Neural crest cell (in vitro differentiated cells): ENCODE measurements at regions not wholly inside any gene's neighbourhood (a gene's known extent, or its start where the extent isn't known, plus 50 kb on each side); places are given as distances from the start of the nearest gene placed in this dataset.

Source experiments
- DNase-seq: peaks from one replicate; pipeline ENCODE4 v3.0.0; 2021; ENCODE audit warnings: low read depth, mixed read lengths, low spot score
- H3K27ac Mint-ChIP-seq: one replicate; pipeline ENCODE4 v1.8.0; 2021; ENCODE audit warnings: mild to moderate bottlenecking, mixed read lengths; ENCODE audit not compliant: unreplicated experiment
- H3K27me3 Mint-ChIP-seq: 2 replicates; pipeline ENCODE4 v1.8.0; 2021; ENCODE audit warnings: low read depth, mild to moderate bottlenecking, mixed read lengths
- H3K36me3 Mint-ChIP-seq: 2 replicates; pipeline ENCODE4 v1.8.0; 2021; ENCODE audit warnings: low read depth, mild to moderate bottlenecking, mixed read lengths
- H3K4me1 Mint-ChIP-seq: 2 replicates; pipeline ENCODE4 v1.8.0; 2021; ENCODE audit warnings: mixed read lengths
- H3K4me3 Mint-ChIP-seq: one replicate; pipeline ENCODE4 v1.8.0; 2021; ENCODE audit warnings: mild to moderate bottlenecking, mixed read lengths
- H3K9me3 Mint-ChIP-seq: 2 replicates; pipeline ENCODE4 v1.8.0; 2021; ENCODE audit warnings: mixed read lengths
- TF ChIP-seq, protein P1 (sequence below): fragments of 200-600 bp; sonication (generic); conservative IDR thresholded peaks from 2 replicates; pipeline ENCODE4 v1.5.0; 2021; ENCODE audit warnings: antibody characterized with exemption, mild to moderate bottlenecking

DNA sequence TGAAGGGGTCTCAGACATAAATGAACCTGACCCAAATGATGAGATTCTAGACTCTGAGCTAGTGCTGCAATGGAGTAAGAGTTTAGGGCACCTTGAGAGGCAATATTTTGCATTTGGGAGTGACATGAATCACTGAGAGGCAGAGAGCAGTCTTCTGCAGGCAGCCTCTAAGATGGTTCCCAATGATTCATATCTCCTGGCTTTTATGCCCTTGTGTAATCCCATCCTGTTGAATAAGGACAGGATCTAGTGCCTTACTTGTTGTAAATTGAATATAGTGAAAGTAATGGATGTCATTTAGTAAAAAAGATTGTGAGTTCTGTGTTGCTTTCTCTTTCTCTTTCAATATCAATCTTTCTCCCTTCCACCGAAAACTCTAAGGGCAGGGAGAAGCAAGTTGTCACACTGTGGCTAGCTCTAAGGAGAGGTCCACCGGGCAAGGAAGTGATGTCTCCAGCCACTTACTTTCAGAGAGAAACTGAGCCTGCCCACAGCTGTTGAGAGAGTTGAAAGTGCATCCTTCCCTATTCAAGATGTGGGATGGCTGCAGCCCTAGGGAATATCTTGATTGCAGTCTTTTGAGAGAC lies 144.7 kb downstream of the TRIB2 start:
- DNase-seq, result no peak
- Mint-ChIP-seq H3K9me3 (peaks cover 26% of the 10 kb centered on the region), H3K27me3 (no peaks in the 10 kb centered on the region), H3K27ac (no peak overlapping the region), H3K4me3 (no peak overlapping the region), H3K36me3 (peaks cover 23% of the 10 kb centered on the region), H3K4me1 (no peaks in the 10 kb centered on the region)
- TF ChIP-seq, protein P1, sequence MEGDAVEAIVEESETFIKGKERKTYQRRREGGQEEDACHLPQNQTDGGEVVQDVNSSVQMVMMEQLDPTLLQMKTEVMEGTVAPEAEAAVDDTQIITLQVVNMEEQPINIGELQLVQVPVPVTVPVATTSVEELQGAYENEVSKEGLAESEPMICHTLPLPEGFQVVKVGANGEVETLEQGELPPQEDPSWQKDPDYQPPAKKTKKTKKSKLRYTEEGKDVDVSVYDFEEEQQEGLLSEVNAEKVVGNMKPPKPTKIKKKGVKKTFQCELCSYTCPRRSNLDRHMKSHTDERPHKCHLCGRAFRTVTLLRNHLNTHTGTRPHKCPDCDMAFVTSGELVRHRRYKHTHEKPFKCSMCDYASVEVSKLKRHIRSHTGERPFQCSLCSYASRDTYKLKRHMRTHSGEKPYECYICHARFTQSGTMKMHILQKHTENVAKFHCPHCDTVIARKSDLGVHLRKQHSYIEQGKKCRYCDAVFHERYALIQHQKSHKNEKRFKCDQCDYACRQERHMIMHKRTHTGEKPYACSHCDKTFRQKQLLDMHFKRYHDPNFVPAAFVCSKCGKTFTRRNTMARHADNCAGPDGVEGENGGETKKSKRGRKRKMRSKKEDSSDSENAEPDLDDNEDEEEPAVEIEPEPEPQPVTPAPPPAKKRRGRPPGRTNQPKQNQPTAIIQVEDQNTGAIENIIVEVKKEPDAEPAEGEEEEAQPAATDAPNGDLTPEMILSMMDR, result no peak

DNA sequence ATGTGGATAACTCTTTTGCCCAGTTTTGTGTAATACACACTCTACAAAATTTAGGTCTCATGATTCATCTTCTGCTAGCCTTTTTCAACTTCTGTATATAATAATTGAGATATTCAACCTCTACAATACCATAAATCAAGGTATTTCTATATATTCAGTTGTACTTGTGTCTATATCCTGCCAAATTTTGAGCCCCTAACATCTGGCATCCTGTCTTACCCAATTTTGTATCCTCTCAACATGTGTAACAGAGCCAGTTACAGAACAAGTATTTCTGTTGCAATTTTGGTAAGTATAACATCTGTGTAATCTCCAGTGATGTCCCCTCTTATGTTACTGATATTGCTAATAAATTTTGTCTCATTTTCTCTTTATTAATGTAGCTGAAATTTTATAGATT lies 145.8 kb downstream of the TRIB2 start:
- DNase-seq, result no peak
- H3K9me3 Mint-ChIP-seq, result peaks cover 26% of the 10 kb centered on the region
- H3K4me1 Mint-ChIP-seq, result no peaks in the 10 kb centered on the region

DNA sequence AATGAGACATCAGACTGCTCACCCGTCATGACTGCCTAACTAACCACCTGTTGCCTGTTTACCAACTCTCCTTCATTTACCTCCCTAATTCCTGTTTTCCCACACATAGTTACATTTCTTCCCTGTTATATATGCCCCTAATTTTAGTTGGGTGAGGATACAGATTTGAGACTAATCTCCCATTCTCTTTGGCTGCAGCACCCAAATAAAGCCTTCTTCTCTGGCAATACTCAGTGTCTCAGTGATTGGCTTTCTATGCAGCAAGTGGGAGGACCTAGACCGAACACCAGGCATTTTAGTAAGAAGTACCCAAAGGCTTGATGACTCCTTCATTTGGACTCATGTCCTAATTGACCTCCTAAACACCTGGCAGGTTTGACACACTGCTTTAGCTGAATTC lies 147.2 kb downstream of the TRIB2 start:
- H3K4me1 Mint-ChIP-seq, result no peaks in the 10 kb centered on the region
- H3K4me3 Mint-ChIP-seq, result no peak overlapping the region
- TF ChIP-seq, protein P1, result no peak
- no peaks in the 10 kb centered on the region for H3K27me3 Mint-ChIP-seq
- no peak overlapping the region for H3K27ac Mint-ChIP-seq
- no peak for DNase-seq
- H3K9me3 Mint-ChIP-seq, result peaks cover 26% of the 10 kb centered on the region
- H3K36me3 Mint-ChIP-seq, result peaks cover 23% of the 10 kb centered on the region

More for the DNA sequence above, 145.8 kb downstream of the TRIB2 start:
- H3K27ac Mint-ChIP-seq, result no peak overlapping the region
- no peak overlapping the region for H3K4me3 Mint-ChIP-seq
- peaks cover 23% of the 10 kb centered on the region for H3K36me3 Mint-ChIP-seq
- TF ChIP-seq, protein P1, result no peak
- H3K27me3 Mint-ChIP-seq, result no peaks in the 10 kb centered on the region

DNA sequence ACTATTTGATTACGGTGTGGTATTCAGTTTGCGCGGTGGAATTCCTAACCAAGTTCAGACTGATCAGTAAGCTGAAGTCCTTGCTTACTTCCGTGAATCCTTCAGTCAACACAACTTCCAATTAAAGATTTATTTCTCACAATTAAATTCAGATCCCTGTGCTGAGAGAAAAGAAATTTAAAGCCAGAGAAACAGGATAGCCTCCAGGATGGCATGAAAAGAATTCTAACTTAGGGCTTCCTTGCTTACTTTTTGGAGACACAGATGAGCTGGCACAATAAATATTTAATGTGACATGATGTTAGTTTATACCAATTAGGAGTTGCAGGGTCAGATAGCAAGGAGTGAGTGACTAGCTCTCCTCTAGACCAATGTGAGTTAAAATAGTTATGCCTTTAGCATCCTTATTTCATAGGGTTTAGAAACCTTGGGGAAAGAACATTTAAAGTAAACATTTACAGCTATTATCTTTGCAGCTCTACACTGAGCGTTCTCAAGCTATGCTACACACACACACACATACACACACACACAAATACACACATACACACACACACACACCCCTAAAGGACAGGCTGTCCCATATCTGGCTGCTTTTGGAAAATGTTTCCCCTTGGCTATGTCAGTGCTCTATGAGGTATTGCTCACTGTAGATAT lies 151.0 kb downstream of the TRIB2 start:
- H3K27ac Mint-ChIP-seq, result no peak overlapping the region
- DNase-seq, result no peak
- H3K4me3 Mint-ChIP-seq, result no peak overlapping the region
- peaks cover 14% of the 10 kb centered on the region for H3K36me3 Mint-ChIP-seq
- H3K27me3 Mint-ChIP-seq, result no peaks in the 10 kb centered on the region
- H3K9me3 Mint-ChIP-seq, result peaks cover 15% of the 10 kb centered on the region
- no peaks in the 10 kb centered on the region for H3K4me1 Mint-ChIP-seq
- TF ChIP-seq, protein P1, result no peak

DNA sequence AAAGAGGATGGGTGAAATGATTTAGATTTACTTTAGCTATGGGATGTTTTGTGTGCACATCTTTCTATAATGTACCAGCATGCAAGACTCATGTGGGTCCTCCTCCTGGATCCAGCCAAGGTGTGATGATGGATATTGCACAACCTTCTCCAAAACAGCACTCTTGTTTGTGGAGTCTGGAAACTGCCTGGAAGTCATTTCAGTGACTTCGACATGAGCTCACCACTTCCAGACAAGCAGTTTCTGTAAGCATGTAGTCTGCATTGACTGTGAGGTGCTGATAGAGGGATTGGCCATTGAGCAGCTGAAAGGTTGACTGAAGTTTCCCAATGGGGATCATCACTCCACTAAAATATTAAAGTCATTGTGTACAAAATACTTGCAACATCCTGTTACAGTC lies 154.0 kb downstream of the TRIB2 start:
- Mint-ChIP-seq H3K36me3 (peaks cover 3% of the 10 kb centered on the region), H3K4me1 (no peaks in the 10 kb centered on the region), H3K9me3 (peaks cover 2% of the 10 kb centered on the region), H3K4me3 (no peak overlapping the region), H3K27ac (no peak overlapping the region), H3K27me3 (no peaks in the 10 kb centered on the region)
- no peak for DNase-seq
- TF ChIP-seq, protein P1, result no peak
